HG02763 (cell line): ENCODE measurements at regions not wholly inside any gene's neighbourhood (a gene's known extent, or its start where the extent isn't known, plus 50 kb on each side); places are given as distances from the start of the nearest gene placed in this dataset.
A peak's percentile ranks its signal among the peaks of the same experiment; 100 is the strongest.
"Not testable (repeated sequence)": the region's sequence is repeated elsewhere in the genome, so short reads cannot be mapped to it uniquely, and the experiment has no call there.

Experiments
- ATAC-seq: cut with Tn5 transposase; IDR thresholded peaks from one replicate; pipeline ENCODE4 v1.9.1; 2021; ENCODE audit warnings: mild to moderate bottlenecking, moderate library complexity; ENCODE audit not compliant: unreplicated experiment

GRCh38 chr14:31911160-31911559 is 165.9 kb upstream of the ARHGAP5 start:
- ATAC-seq, result no peak

GRCh38 chr14:31913370-31913769 is 163.7 kb upstream of the ARHGAP5 start:
- ATAC-seq, result no peak

- not testable (repeated sequence) for ATAC-seq
Observed at GRCh38 chr14:31918289-31918688, 158.8 kb upstream of the ARHGAP5 start.

GRCh38 chr14:31920001-31920400 is 157.1 kb upstream of the ARHGAP5 start:
- ATAC-seq, result no peak

- ATAC-seq, result no peak
Observed at GRCh38 chr14:31920989-31921650, 156.0 kb upstream of the ARHGAP5 start.

GRCh38 chr14:31921721-31922120 is 155.4 kb upstream of the ARHGAP5 start:
- no peak for ATAC-seq

- peak; percentile 59 for ATAC-seq
Observed at GRCh38 chr14:31926123-31926522, 151.0 kb upstream of the ARHGAP5 start.

GRCh38 chr14:31926652-31927347 is 150.3 kb upstream of the ARHGAP5 start:
- ATAC-seq, result no peak

GRCh38 chr14:31927348-31927832 is 149.7 kb upstream of the ARHGAP5 start:
- ATAC-seq, result no peak

- no peak for ATAC-seq
Observed at GRCh38 chr14:31930070-31930469, 147.0 kb upstream of the ARHGAP5 start.

GRCh38 chr14:31930493-31931240 is 146.4 kb upstream of the ARHGAP5 start:
- ATAC-seq, result no peak

- no peak for ATAC-seq
Observed at GRCh38 chr14:31932675-31933074, 144.4 kb upstream of the ARHGAP5 start.

- no peak for ATAC-seq
Observed at GRCh38 chr14:31933716-31934115, 143.4 kb upstream of the ARHGAP5 start.

GRCh38 chr14:31934767-31935266 is 142.3 kb upstream of the ARHGAP5 start:
- no peak for ATAC-seq

- ATAC-seq, result no peak
Observed at GRCh38 chr14:31935391-31935790, 141.7 kb upstream of the ARHGAP5 start.

GRCh38 chr14:31936115-31936514 is 141.0 kb upstream of the ARHGAP5 start:
- no peak for ATAC-seq

GRCh38 chr14:31937730-31938346 is 139.3 kb upstream of the ARHGAP5 start:
- peak; percentile 100 for ATAC-seq

GRCh38 chr14:31939934-31940333 is 137.2 kb upstream of the ARHGAP5 start:
- no peak for ATAC-seq

- no peak for ATAC-seq
Observed at GRCh38 chr14:31941487-31941886, 135.6 kb upstream of the ARHGAP5 start.

GRCh38 chr14:31942166-31942841 is 134.8 kb upstream of the ARHGAP5 start:
- ATAC-seq, result no peak
